ENCODE measurements at regions not wholly inside any gene's neighbourhood (a gene's known extent, or its start where the extent isn't known, plus 50 kb on each side); places are given as distances from the start of the nearest gene placed in this dataset.

DNA sequence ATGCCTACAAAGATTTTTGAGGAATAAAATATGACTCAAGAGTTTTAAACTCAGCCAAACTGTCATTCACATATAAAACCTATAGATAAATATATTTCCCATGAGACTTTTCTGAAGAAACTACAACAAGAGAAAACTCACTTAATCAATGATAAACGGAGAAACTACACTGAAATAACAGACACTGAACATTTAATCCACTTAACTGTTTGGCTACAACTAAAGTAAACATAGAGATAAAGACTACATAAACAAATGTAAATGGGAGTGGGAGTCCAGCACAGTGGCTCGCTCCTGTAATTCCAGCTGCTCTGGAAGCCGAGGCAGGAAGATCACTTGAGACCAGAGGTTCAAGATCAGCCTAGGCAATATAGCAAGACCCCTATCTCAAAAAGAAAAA lies 79.2 kb downstream of the MEX3B start:
- no peak for DNase-seq (ENCODE audit: low read depth, low spot score)
- peaks cover 3% of the 10 kb centered on the region for H3K9me3 Mint-ChIP-seq
- TF ChIP-seq, protein P1, sequence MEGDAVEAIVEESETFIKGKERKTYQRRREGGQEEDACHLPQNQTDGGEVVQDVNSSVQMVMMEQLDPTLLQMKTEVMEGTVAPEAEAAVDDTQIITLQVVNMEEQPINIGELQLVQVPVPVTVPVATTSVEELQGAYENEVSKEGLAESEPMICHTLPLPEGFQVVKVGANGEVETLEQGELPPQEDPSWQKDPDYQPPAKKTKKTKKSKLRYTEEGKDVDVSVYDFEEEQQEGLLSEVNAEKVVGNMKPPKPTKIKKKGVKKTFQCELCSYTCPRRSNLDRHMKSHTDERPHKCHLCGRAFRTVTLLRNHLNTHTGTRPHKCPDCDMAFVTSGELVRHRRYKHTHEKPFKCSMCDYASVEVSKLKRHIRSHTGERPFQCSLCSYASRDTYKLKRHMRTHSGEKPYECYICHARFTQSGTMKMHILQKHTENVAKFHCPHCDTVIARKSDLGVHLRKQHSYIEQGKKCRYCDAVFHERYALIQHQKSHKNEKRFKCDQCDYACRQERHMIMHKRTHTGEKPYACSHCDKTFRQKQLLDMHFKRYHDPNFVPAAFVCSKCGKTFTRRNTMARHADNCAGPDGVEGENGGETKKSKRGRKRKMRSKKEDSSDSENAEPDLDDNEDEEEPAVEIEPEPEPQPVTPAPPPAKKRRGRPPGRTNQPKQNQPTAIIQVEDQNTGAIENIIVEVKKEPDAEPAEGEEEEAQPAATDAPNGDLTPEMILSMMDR (conservative IDR thresholded peaks at IDR 0.05) = no peak
- H3K4me1 Mint-ChIP-seq = no peaks in the 10 kb centered on the region
- no peak overlapping the region for H3K4me3 Mint-ChIP-seq
- no peaks in the 10 kb centered on the region for H3K27me3 Mint-ChIP-seq (ENCODE audit: low read depth)
- no peak overlapping the region for H3K27ac Mint-ChIP-seq (ENCODE audit: unreplicated experiment)
- H3K36me3 Mint-ChIP-seq (ENCODE audit: low read depth) = peaks cover 28% of the 10 kb centered on the region

DNA sequence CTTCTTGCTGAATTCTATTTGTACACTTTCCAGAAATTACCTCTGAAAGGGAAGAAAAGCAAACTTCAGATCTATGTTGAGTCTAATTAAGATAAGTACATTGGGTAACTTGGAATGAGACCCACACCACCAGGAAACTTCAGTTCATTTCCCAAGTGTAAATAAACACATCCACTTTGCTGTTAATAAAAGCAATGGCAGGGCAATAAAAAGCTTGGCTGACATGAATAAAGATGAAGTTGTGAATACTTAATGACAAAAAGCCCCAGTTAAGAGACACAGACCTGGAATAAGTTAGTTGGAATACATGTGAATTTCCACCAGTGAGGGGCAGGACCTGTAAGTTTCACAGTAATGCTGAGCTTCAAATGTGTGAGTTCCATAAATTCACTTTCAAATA lies 83.3 kb downstream of the MEX3B start:
- Mint-ChIP-seq H3K27me3 (ENCODE audit: low read depth) (no peaks in the 10 kb centered on the region), H3K4me1 (peaks cover 4% of the 10 kb centered on the region), H3K9me3 (peaks cover 3% of the 10 kb centered on the region), H3K36me3 (ENCODE audit: low read depth) (peaks cover 24% of the 10 kb centered on the region), H3K27ac (ENCODE audit: unreplicated experiment) (no peak overlapping the region), H3K4me3 (no peak overlapping the region)
- no peak for DNase-seq (ENCODE audit: low read depth, low spot score)
- TF ChIP-seq, protein P1 (conservative IDR thresholded peaks at IDR 0.05) = no peak

DNA sequence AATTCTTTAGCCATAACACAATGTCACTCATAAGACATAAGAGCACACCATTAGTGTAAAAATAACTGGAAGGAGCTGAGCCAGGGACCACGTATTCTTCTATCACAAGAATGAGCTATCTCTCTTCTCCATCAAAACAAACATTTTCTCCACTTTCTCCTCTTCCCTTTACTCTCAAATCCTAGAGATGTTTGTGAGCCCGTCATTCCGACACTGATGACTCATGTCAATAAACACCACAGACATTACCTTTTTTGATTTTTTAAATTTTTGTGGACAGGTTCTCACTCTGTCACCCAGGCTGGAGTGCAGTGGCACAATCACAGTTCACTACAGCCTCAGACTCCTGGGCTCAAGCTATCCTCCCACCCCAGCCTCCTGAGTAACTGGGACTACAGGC lies 86.6 kb downstream of the MEX3B start:
- Mint-ChIP-seq H3K4me1 (peaks cover 22% of the 10 kb centered on the region), H3K36me3 (ENCODE audit: low read depth) (peaks cover 9% of the 10 kb centered on the region), H3K4me3 (no peak overlapping the region), H3K27me3 (ENCODE audit: low read depth) (no peaks in the 10 kb centered on the region), H3K27ac (ENCODE audit: unreplicated experiment) (no peak overlapping the region), H3K9me3 (no peaks in the 10 kb centered on the region)
- TF ChIP-seq, protein P1 (conservative IDR thresholded peaks at IDR 0.05) = no peak
- no peak for DNase-seq (ENCODE audit: low read depth, low spot score)

DNA sequence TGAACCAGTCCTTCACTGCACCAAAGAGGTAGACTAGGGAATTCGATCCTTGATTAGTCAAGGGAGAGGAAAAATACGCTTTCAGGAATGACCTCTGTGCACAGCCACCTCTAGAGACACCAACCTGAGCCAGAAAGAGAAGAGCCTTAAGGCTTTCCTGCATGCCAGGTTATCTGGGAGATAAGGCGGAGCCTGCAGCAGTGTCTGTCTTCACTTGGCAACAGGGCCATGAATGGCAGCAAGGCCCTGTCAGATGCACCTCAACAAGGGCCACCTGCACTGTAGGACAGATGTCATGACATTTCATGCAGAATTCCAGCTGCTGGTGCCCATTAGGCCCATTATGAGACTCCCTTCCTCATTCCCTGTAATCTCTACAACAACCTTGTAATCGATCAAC lies 88.1 kb downstream of the MEX3B start:
- Mint-ChIP-seq H3K4me3 (no peak overlapping the region), H3K4me1 (peaks cover 22% of the 10 kb centered on the region)

DNA sequence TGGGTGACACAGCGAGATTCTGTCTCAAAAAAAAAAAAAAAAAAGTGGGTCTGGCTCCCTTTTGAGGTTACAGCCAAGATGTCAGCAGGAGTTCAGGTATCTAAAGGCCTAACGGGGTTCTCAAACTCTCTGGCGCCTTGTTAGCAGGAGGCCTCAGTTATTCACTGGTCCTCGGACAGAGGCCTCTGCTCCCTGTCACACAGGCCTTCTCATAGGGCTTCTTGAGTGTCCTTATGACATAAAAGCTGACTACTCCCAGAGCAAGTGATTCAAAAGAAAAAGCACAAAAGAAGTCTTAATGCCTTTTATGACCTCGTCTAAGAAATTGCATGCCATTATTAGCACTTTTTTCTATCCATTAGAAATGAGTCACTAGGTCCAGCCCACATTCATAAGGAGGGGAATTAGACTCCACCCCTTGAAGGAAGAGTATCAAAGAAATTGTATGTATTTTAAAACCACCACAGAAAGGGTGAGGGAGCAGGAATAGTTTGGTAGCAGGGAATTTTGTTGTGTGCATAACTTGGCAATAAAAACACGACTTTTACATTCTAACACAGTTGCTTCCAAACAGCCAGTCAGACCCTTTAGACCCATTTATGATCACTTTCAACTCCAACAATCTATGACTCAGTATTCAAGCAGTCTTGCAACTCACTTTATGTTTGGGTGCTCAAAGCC lies 90.3 kb downstream of the MEX3B start:
- peaks cover 2% of the 10 kb centered on the region for H3K36me3 Mint-ChIP-seq (ENCODE audit: low read depth)
- DNase-seq (ENCODE audit: low read depth, low spot score) = no peak
- H3K27ac Mint-ChIP-seq (ENCODE audit: unreplicated experiment) = peak overlapping the region; percentile 90
- H3K4me1 Mint-ChIP-seq = peaks cover 22% of the 10 kb centered on the region
- no peaks in the 10 kb centered on the region for H3K27me3 Mint-ChIP-seq (ENCODE audit: low read depth)
- no peak overlapping the region for H3K4me3 Mint-ChIP-seq
- TF ChIP-seq, protein P1 (conservative IDR thresholded peaks at IDR 0.05) = no peak
- no peaks in the 10 kb centered on the region for H3K9me3 Mint-ChIP-seq

More for the DNA sequence above, 88.1 kb downstream of the MEX3B start:
- TF ChIP-seq, protein P1 (conservative IDR thresholded peaks at IDR 0.05) = no peak
- Mint-ChIP-seq H3K36me3 (ENCODE audit: low read depth) (peaks cover 3% of the 10 kb centered on the region), H3K27me3 (ENCODE audit: low read depth) (no peaks in the 10 kb centered on the region), H3K27ac (ENCODE audit: unreplicated experiment) (no peak overlapping the region), H3K9me3 (no peaks in the 10 kb centered on the region)
- DNase-seq (ENCODE audit: low read depth, low spot score) = no peak

Measured in neural crest cell (in vitro differentiated cells).